WERI-Rb-1 (cell line): ENCODE measurements at regions not wholly inside any gene's neighbourhood (a gene's known extent, or its start where the extent isn't known, plus 50 kb on each side); places are given as distances from the start of the nearest gene placed in this dataset.

Experiments used
- DNase-seq: peaks from one replicate; pipeline ENCODE4 v3.0.0-alpha.2; 2020
- H3K27ac ChIP-seq: fragments of 250-450 bp; sonication (Bioruptor Pico); 2 replicates; pipeline ENCODE4 v1.5.1; 2020; ENCODE audit warnings: mild to moderate bottlenecking, moderate library complexity
- H3K27me3 ChIP-seq: fragments of 250-450 bp; sonication (Bioruptor Pico); 2 replicates; pipeline ENCODE4 v1.5.1; 2021; ENCODE audit warnings: mild to moderate bottlenecking, low read depth, moderate library complexity; ENCODE audit not compliant: insufficient read depth, severe bottlenecking
- H3K36me3 ChIP-seq: fragments of 250-450 bp; sonication (Bioruptor Pico); 2 replicates; pipeline ENCODE4 v1.5.1; 2020; ENCODE audit warnings: mild to moderate bottlenecking, moderate library complexity
- H3K4me3 ChIP-seq: 2 replicates; pipeline ENCODE4 v1.5.1; 2011; ENCODE audit warnings: low read depth, mild to moderate bottlenecking, control low read depth, low read length
- H3K9me3 ChIP-seq: fragments of 250-450 bp; sonication (Bioruptor Pico); 2 replicates; pipeline ENCODE4 v1.5.1; 2021; ENCODE audit warnings: mild to moderate bottlenecking, moderate library complexity; ENCODE audit not compliant: severe bottlenecking
- CTCF ChIP-seq: IDR thresholded peaks from 2 replicates; pipeline ENCODE4 v1.5.1; 2011; ENCODE audit warnings: low read depth, mild to moderate bottlenecking, control low read depth, inconsistent platforms, low read length

GRCh38 chr11:123257370-123257769 lies 62.3 kb upstream of the CLMP start:
- no peak for TF ChIP-seq CTCF
- Histone ChIP-seq H3K27me3 (no peaks in the 10 kb centered on the region), H3K27ac (no peak overlapping the region), H3K4me3 (no peak overlapping the region), H3K36me3 (no peaks in the 10 kb centered on the region), H3K9me3 (no peaks in the 10 kb centered on the region)
- DNase-seq = no peak

- Histone ChIP-seq H3K4me3 (no peak overlapping the region), H3K36me3 (no peaks in the 10 kb centered on the region), H3K27ac (no peak overlapping the region), H3K27me3 (no peaks in the 10 kb centered on the region), H3K9me3 (no peaks in the 10 kb centered on the region)
- TF ChIP-seq CTCF = no peak
- no peak for DNase-seq
Measured at GRCh38 chr11:123255909-123256308, 60.9 kb upstream of the CLMP start.

- Histone ChIP-seq H3K9me3 (no peaks in the 10 kb centered on the region), H3K4me3 (no peak overlapping the region), H3K27ac (no peak overlapping the region), H3K36me3 (no peaks in the 10 kb centered on the region), H3K27me3 (no peaks in the 10 kb centered on the region)
- no peak for TF ChIP-seq CTCF
- DNase-seq = no peak
Measured at GRCh38 chr11:123254357-123254756, 59.3 kb upstream of the CLMP start.

- H3K36me3 ChIP-seq = no peaks in the 10 kb centered on the region
- no peak for TF ChIP-seq CTCF
- no peak for DNase-seq
- H3K27me3 ChIP-seq = no peaks in the 10 kb centered on the region
- H3K27ac ChIP-seq = no peak overlapping the region
- no peak overlapping the region for H3K4me3 ChIP-seq
- H3K9me3 ChIP-seq = no peaks in the 10 kb centered on the region
Measured at GRCh38 chr11:123253911-123254310, 58.9 kb upstream of the CLMP start.

GRCh38 chr11:123253223-123253622 lies 58.2 kb upstream of the CLMP start:
- DNase-seq = no peak
- no peak overlapping the region for H3K4me3 ChIP-seq
- no peaks in the 10 kb centered on the region for H3K36me3 ChIP-seq
- H3K9me3 ChIP-seq = no peaks in the 10 kb centered on the region
- H3K27ac ChIP-seq = no peak overlapping the region
- TF ChIP-seq CTCF = no peak
- no peaks in the 10 kb centered on the region for H3K27me3 ChIP-seq

GRCh38 chr11:123251657-123252344 lies 56.8 kb upstream of the CLMP start:
- no peak for TF ChIP-seq CTCF
- no peak overlapping the region for H3K4me3 ChIP-seq
- H3K27me3 ChIP-seq = no peaks in the 10 kb centered on the region
- no peak for DNase-seq
- no peaks in the 10 kb centered on the region for H3K36me3 ChIP-seq
- H3K27ac ChIP-seq = no peak overlapping the region
- H3K9me3 ChIP-seq = no peaks in the 10 kb centered on the region
